Heart left ventricle (tissue), 13 donors: ENCODE measurements at regions not wholly inside any gene's neighbourhood (a gene's known extent, or its start where the extent isn't known, plus 50 kb on each side); places are given as distances from the start of the nearest gene placed in this dataset.
"Not testable (repeated sequence)": the region's sequence is repeated elsewhere in the genome, so short reads cannot be mapped to it uniquely, and the experiment has no call there.

Source experiments
- CTCF ChIP-seq, 12 donors: fragments of 200-600 bp; sonication (generic) in 4 of 12; IDR thresholded peaks; one replicate each; pipeline versions ENCODE4 v1.5.0 to v1.8.0; 2018 to 2022; ENCODE audit warnings: antibody characterized with exemption in 12 of 12, mild to moderate bottlenecking in 5 of 12
- POLR2A ChIP-seq, 2 donors: fragments of 450-650 bp; IDR thresholded peaks; one replicate each; pipeline ENCODE4 v1.6.1; 2017; ENCODE audit warnings: antibody characterized with exemption in 2 of 2, mild to moderate bottlenecking in 2 of 2, moderate library complexity in 2 of 2
- donor health status: ischemic (EF 13 %, LVEDD 7.1; RV severe dilation, severe dysfunction).
- donor health status: DM: no; HTN: yes; CAD: no.
- donor health status: DM: no; HTN: no; CAD: no.
- donor health status: ischemic (EF 25% LVEDD 6.9; RV normal size, moderate dysfunction).
- donor health status: ischemic (EF 25% LVEDD 5.7; RV mildly dilated, moderate dysfunction).
- donor health status: ischemic (EF 35%, LVEDD 5.7; RV mildly dilated, moderate dysfunction).
- donor health status: nonischemic (EF 11% LVEDD 7.7; RV severe dilation, severe dysfunction).
- donor health status: DM: yes; HTN: yes; CAD: no.
- donor health status: PGD.
- donor health status: ischemic (EF 29% LVEDD 5.4; RV normal size, mild dysfunction).
- donor health status: nonischemic (EF 23%, LVEDD 6.1; RV moderate dilation, normal function).

- not testable (repeated sequence) for TF ChIP-seq CTCF, POLR2A (IDR thresholded peaks at IDR 0.05)
Measured at GRCh38 chr5:10016559-10016958, 233.1 kb downstream of the ATPSCKMT start.
